ENCODE measurements at regions not wholly inside any gene's neighbourhood (a gene's known extent, or its start where the extent isn't known, plus 50 kb on each side); places are given as distances from the start of the nearest gene placed in this dataset.

- no peak for TF ChIP-seq POLR2A (IDR thresholded peaks at IDR 0.05)
- TF ChIP-seq, protein P1, sequence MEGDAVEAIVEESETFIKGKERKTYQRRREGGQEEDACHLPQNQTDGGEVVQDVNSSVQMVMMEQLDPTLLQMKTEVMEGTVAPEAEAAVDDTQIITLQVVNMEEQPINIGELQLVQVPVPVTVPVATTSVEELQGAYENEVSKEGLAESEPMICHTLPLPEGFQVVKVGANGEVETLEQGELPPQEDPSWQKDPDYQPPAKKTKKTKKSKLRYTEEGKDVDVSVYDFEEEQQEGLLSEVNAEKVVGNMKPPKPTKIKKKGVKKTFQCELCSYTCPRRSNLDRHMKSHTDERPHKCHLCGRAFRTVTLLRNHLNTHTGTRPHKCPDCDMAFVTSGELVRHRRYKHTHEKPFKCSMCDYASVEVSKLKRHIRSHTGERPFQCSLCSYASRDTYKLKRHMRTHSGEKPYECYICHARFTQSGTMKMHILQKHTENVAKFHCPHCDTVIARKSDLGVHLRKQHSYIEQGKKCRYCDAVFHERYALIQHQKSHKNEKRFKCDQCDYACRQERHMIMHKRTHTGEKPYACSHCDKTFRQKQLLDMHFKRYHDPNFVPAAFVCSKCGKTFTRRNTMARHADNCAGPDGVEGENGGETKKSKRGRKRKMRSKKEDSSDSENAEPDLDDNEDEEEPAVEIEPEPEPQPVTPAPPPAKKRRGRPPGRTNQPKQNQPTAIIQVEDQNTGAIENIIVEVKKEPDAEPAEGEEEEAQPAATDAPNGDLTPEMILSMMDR (IDR thresholded peaks at IDR 0.05), result no peak
- DNase-seq (no peak), ATAC-seq (no peak)
- H3K36me3 ChIP-seq (replicated peaks in 1 of 2; ENCODE audit: insufficient read depth in 1 of 2, low read depth in 2 of 2), result no peaks in the 10 kb centered on the region
- no peaks in the 10 kb centered on the region for H3K27me3 ChIP-seq
- H3K27ac ChIP-seq, result no peak overlapping the region
- no peaks in the 10 kb centered on the region for H3K4me1 ChIP-seq
- WGBS, 2 donors, result 37 to 45% methylated on average over 3 of the region's 3 CpGs
- intact Hi-C loops (cut with DNase I), result no loop called here
- H3K4me3 ChIP-seq, result no peak overlapping the region
- H3K9me3 ChIP-seq, result no peaks in the 10 kb centered on the region
Observed at GRCh38 chr1:189619682-189620332, 857.9 kb downstream of the BRINP3 start.

GRCh38 chr1:189620471-189620870, 857.2 kb downstream of the BRINP3 start:
- 69% methylated on average over 2 of the region's 2 CpGs for WGBS, 2 donors
- intact Hi-C loops (cut with DNase I), result no loop called here
- Histone ChIP-seq H3K4me1 (no peaks in the 10 kb centered on the region), H3K36me3 (replicated peaks in 1 of 2; ENCODE audit: insufficient read depth in 1 of 2, low read depth in 2 of 2) (no peaks in the 10 kb centered on the region), H3K9me3 (no peaks in the 10 kb centered on the region), H3K4me3 (no peak overlapping the region), H3K27me3 (no peaks in the 10 kb centered on the region), H3K27ac (no peak overlapping the region)
- ATAC-seq (no peak), DNase-seq (no peak)
- TF ChIP-seq, protein P1 (IDR thresholded peaks at IDR 0.05), result no peak
- no peak for TF ChIP-seq POLR2A (IDR thresholded peaks at IDR 0.05)

- TF ChIP-seq, protein P1 (IDR thresholded peaks at IDR 0.05), result no peak
- Histone ChIP-seq H3K4me1 (no peaks in the 10 kb centered on the region), H3K36me3 (replicated peaks in 1 of 2; ENCODE audit: insufficient read depth in 1 of 2, low read depth in 2 of 2) (no peaks in the 10 kb centered on the region), H3K9me3 (no peaks in the 10 kb centered on the region), H3K27ac (no peak overlapping the region), H3K27me3 (no peaks in the 10 kb centered on the region), H3K4me3 (no peak overlapping the region)
- DNase-seq (no peak), ATAC-seq (no peak)
- intact Hi-C loops (cut with DNase I), result no loop called here
- 75 to 85% methylated on average over 2 of the region's 2 CpGs for WGBS, 2 donors
Observed at GRCh38 chr1:189623336-189623735, 854.3 kb downstream of the BRINP3 start.

DNA sequence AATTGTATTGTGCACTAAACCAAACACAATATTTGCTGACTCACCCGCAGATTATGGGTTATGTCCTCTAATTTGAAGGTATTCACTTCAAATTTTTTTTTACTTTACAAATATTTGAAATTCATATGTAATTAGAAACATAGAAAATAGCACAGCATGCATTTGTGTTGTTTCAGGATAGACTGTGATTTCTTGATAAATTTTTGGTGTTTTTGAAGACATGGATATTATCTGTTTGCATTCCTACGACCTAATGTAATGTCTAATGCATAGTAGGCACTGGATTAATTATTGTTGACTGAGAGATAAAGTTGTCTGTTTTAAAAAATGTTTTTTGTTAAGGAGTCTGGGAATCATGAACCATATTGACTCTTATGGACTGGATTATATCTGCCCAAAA, 850.2 kb downstream of the BRINP3 start:
- intact Hi-C loops (cut with DNase I), result no loop called here
- Histone ChIP-seq H3K4me3 (no peak overlapping the region), H3K36me3 (replicated peaks in 1 of 2; ENCODE audit: insufficient read depth in 1 of 2, low read depth in 2 of 2) (no peaks in the 10 kb centered on the region), H3K4me1 (no peaks in the 10 kb centered on the region), H3K27me3 (no peaks in the 10 kb centered on the region), H3K27ac (no peak overlapping the region), H3K9me3 (no peaks in the 10 kb centered on the region)
- DNase-seq, result no peak
- no peak for TF ChIP-seq POLR2A (IDR thresholded peaks at IDR 0.05)
- TF ChIP-seq, protein P1 (IDR thresholded peaks at IDR 0.05), result no peak
- ATAC-seq, result no peak
- WGBS, 2 donors, result 33 to 39% methylated on average over 2 of the region's 2 CpGs

DNA sequence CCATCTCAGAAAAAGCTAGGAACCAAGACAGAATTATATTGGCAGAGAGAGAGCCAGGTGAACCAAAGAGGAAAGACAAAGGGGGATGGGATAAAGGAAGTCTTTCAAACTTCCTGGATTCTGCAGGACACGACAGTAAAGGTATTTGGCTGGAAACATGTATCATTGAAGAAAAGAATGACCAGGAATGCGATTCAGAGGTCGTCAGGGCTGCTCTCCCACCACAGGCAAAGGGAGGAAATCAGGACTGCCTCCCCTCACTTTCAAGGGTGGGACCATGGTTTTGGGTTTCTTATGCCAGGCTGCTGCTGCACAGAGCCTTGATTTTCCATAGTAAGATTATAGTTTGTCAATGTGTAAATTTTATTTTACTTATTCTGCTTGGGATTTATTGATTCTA, 848.8 kb downstream of the BRINP3 start:
- DNase-seq, result no peak
- TF ChIP-seq, protein P1 (IDR thresholded peaks at IDR 0.05), result no peak
- TF ChIP-seq POLR2A (IDR thresholded peaks at IDR 0.05), result no peak
- no peaks in the 10 kb centered on the region for H3K9me3 ChIP-seq
- no peaks in the 10 kb centered on the region for H3K27me3 ChIP-seq
- intact Hi-C loops (cut with DNase I), result no loop called here
- H3K27ac ChIP-seq, result no peak overlapping the region
- ATAC-seq, result no peak
- H3K4me3 ChIP-seq, result no peak overlapping the region
- WGBS, 2 donors, result 13 to 41% methylated on average over 3 of the region's 3 CpGs
- no peaks in the 10 kb centered on the region for H3K4me1 ChIP-seq
- H3K36me3 ChIP-seq (replicated peaks in 1 of 2; ENCODE audit: insufficient read depth in 1 of 2, low read depth in 2 of 2), result no peaks in the 10 kb centered on the region

Measured in body of pancreas (tissue), 4 donors.